K562 (cell line): ENCODE measurements at regions not wholly inside any gene's neighbourhood (a gene's known extent, or its start where the extent isn't known, plus 50 kb on each side); places are given as distances from the start of the nearest gene placed in this dataset.

ENCODE experiments used
- EWSR1 ChIP-seq: fragments of 450-650 bp; IDR thresholded peaks from 2 replicates; pipeline ENCODE4 v1.6.1; 2018; ENCODE audit warnings: borderline replicate concordance, mild to moderate bottlenecking, low read depth, moderate library complexity; ENCODE audit not compliant: partially characterized antibody
- MGA ChIP-seq: fragments of 450-650 bp; IDR thresholded peaks from 2 replicates; pipeline ENCODE4 v1.6.1; 2016; ENCODE audit warnings: mild to moderate bottlenecking, moderate library complexity
- NFRKB ChIP-seq: fragments of 450-650 bp; IDR thresholded peaks from 2 replicates; pipeline ENCODE4 v1.6.1; 2016; ENCODE audit warnings: low read depth

- TF ChIP-seq MGA = no peak
- no peak for TF ChIP-seq EWSR1
- no peak for TF ChIP-seq NFRKB
Observed at GRCh38 chr11:130720232-130721022, 195.9 kb downstream of the SNX19 start (continued).
